HG03025 (cell line): ENCODE measurements at regions not wholly inside any gene's neighbourhood (a gene's known extent, or its start where the extent isn't known, plus 50 kb on each side); places are given as distances from the start of the nearest gene placed in this dataset.
"Not testable (repeated sequence)": the region's sequence is repeated elsewhere in the genome, so short reads cannot be mapped to it uniquely, and the experiment has no call there.

Experiments used
- ATAC-seq: cut with Tn5 transposase; IDR thresholded peaks from one replicate; pipeline ENCODE4 v1.9.1; 2021; ENCODE audit warnings: mild to moderate bottlenecking, moderate library complexity; ENCODE audit not compliant: unreplicated experiment, low FRiP score

DNA sequence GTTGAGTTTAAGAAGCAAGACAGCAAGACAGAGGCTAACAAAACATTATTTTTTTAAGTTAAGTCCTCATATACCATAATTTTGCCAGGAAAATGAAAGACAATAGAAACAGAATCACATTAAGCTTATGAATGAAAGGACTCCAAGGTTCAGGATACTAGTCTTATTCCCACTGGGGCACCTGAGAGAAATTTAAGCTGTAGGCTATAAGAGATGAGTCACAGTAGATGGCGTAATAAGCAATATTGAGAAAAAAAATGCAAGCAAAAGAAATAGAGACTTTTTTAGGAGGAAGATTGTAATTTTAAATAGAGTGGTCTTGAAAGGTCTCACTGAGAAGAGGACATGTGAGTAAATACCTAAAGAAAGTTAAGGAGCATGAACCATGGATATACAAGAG is 57.1 kb upstream of the KIF2B start:
- ATAC-seq = no peak

DNA sequence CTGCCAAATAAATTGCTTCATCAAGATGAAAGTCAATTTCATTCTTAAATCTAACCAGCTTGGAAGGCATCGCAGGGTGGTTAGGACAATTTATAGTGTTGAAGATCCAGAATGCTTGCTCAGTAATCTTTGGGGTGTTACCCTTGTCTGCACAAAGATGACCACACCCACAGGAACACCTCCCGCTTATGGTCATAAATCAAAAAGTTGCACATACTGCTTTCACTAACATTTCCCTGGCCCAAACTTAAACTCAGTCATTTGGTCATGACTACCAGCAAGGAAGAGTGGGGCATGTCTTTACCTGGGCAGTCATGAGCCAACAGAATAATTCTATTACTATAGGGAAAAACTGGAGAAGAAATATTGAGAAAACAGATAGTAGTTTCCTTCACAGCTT is 57.6 kb upstream of the KIF2B start:
- no peak for ATAC-seq

- no peak for ATAC-seq
Measured at GRCh38 chr17:53757559-53757958, 65.2 kb upstream of the KIF2B start.

DNA sequence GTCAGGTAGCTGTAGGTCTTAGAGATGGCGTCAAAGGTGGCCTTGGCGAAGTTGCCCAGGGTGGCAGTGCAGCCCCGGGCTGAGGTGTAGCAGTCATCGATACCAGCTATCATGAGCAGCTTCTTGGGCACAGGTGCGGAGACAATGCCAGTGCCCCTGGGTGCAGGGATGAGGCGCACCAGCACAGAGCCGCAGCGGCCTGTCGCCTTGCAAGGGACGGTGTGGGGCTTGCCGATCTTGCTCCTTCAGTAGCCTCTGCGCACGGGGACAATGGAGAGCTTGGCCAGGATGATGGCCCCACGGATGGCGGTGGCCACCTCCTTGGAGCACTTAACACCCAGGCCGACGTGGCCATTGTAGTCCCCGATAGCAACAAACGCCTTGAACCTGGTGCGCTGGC is 65.6 kb upstream of the KIF2B start:
- ATAC-seq = not testable (repeated sequence)

DNA sequence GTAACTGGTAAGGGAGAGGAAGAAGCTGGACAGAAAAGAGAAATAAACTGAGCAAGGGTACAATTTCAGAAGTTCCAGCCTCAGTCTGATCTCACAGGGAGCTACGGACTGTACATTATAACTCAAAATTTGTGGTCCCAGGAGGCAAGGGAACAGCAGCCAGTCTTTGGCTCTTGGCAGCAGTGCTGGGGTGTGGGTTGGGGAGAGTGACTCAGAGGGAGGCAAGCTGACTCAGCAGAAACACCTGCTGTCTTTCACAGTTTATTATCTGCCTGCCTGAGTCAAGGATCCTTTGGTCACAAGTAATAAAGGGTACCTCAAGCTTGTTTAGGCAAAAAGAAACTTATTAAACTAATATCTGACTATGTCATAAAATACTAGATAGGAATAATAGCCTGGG is 73.5 kb upstream of the KIF2B start:
- ATAC-seq = no peak

- not testable (repeated sequence) for ATAC-seq
Measured at GRCh38 chr17:53748159-53748820, 74.4 kb upstream of the KIF2B start.

DNA sequence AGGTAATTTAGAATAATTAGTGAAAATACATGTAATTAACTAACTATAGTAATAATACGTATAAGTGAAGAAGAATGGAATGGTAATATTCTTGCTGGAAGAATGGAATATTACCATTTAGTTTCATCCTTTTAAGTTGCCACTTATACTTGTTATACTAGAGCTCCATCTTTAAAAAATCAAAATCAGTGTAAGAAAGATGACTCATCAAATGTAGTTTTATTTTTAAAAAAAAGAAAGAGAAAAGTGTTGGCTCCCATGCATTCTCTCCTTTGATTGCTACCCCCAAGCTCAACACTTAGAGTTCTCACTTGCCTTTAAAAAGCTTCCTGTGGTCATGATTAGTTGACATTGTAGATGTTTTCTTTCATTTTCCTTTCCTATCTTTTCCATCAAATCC is 82.4 kb upstream of the KIF2B start:
- ATAC-seq = no peak

DNA sequence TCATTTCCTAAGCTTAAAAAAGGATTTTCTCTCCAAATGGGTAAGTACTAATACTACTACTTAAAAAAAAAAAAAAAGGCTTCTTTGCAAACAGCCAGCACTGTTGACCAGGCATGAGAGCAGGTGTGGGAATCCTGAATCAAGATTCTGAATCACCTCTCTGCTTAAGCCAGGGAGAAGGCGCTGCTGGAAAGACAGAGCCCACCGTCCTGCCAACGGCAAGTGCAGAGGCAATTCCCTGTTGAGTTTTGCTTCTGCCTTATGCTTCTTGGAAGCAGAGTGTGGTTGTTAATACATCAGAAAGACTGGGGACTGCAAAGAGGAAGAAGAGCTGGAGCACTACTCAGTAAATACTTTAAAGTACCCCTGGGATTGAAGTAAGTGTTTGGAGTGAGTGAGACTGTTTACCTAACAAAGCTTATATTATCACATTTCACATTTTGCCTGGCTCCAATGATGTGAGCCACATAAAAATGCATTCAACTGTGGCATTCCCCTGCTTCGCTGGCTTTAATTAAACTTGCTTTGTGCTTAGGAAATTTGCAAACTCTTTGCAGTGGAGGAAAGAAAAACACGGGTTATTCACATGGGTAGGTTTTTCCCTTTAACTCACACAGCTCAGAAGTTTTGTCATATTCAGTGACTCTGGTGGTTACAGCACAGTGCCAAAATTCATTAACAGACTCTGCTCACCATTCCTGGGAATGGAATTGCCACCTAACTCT is 86.0 kb upstream of the KIF2B start:
- ATAC-seq = no peak

- no peak for ATAC-seq
Measured at GRCh38 chr17:53724726-53725125, 98.0 kb upstream of the KIF2B start.

- no peak for ATAC-seq
Measured at GRCh38 chr17:53722407-53722806, 100.3 kb upstream of the KIF2B start.

GRCh38 chr17:53721101-53721500 is 101.6 kb upstream of the KIF2B start:
- ATAC-seq = no peak

- no peak for ATAC-seq
Measured at GRCh38 chr17:53719229-53719628, 103.5 kb upstream of the KIF2B start.

DNA sequence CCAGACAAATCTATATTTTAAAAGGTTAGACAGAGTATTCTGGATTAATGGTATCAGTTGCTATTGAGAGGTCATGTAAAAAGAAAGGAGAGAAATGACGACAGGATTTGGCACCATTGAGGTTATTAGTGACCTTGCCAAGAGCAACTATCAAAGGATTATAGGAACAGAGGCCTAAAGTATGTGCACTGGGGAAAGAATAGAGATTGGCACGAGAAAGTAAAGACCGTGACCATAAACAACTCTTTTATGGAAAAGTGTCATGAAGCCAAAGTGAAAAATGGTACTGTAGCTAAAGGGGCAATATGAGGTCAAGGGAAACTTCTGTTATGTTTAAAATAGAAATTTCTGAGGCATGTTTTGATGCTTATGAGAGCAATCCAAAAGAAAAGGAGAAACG is 115.2 kb upstream of the KIF2B start:
- no peak for ATAC-seq

GRCh38 chr17:53696286-53696685 is 126.4 kb upstream of the KIF2B start:
- ATAC-seq = no peak

- no peak for ATAC-seq
Measured at GRCh38 chr17:53687324-53687723, 135.4 kb upstream of the KIF2B start.

GRCh38 chr17:53680745-53681144 is 142.0 kb upstream of the KIF2B start:
- no peak for ATAC-seq

DNA sequence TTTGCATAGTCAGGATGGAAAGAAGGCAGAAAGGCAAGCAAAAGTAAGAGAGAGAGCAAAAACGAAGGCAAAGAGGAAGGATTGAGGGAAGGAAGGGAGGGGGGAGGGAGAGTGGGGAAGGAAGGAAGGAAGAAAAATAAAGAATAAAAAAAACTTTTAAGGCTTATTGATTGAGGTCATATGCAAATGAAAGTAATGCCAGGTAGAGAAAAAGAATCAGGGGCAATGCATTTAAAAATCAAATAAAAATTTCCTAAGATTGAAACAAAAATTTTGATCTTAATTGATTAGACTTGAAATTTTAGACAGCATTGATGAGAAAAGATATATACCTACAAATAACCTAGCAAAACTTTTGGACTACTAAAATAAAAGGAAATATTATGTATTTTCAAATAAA is 153.9 kb upstream of the KIF2B start:
- ATAC-seq = no peak

DNA sequence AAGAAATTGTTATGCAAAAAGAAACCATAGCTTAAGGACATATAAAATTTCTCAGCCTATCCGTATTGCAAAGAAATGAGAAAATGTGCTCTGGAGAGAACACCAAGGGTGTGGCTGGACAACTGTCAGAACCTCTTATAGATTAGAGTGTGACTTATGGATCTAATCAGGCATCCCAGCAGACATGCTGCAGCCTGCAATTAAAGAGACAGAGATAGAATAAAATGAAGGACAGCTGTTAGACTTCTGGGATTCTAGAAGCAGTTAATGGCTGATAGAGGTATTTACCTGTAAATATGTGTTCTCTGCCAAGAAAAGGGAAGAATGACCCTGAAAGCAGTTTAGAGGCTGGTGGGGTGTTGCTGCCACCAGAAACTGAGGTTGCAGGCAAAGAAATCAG is 160.1 kb upstream of the KIF2B start:
- ATAC-seq = no peak

DNA sequence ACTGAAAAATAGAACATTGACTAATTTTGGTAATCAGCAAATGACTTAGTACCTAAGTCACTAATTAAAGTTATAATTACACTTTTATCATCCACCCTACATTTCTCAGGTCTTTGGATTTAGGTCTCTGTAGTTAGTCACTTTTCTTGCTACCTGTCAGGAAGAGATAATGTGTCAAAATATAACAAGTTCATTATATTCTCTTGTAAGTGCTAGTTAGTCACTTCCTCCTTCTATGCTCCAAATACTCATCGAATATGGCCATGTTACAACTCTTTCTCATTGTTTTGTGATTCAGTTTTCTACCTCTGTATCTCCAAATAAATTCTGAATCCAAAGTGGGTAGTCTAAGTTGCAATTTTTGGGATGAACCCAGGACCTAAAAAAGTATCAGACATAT is 163.5 kb upstream of the KIF2B start:
- ATAC-seq = no peak

DNA sequence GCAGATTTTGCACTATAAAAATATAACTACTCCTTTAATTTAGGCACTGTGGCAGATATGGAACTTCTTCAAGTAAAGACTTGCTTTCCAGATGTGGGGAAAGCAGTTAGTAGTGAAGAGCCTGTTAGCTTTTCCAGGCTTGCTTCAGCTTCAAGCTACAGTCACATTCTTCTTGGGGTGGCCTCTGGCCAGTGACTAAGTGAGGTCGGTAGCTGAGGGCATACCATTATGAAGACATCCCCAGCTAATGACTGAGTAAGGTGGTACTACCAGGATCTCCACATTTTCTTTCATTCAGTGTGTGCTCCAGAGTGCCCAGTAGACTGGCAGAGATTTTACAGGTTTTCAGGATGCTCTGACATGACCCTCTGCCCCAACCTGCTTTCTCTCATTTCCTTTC is 167.1 kb upstream of the KIF2B start:
- no peak for ATAC-seq

DNA sequence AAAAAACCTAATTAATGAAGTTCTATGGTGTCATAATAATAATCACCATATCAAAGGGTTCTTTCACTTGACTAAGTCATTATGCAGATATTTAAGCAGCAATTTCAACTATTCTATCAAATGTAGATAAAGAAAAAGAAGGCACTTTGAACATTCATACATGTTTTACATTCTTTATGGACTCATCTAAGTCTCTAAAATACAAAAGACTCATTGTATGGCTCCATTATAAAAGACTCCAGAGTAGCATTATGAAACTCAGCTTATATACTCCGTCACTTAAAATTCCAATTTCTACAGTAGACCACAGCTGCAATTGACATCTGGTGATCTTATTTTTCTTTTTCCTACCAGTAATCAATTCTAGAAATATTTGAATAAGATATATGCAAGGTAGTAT is 173.5 kb upstream of the KIF2B start:
- no peak for ATAC-seq

GRCh38 chr17:53646835-53647234 is 175.9 kb upstream of the KIF2B start:
- ATAC-seq = no peak
